ENCODE measurements at regions not wholly inside any gene's neighbourhood (a gene's known extent, or its start where the extent isn't known, plus 50 kb on each side); places are given as distances from the start of the nearest gene placed in this dataset.

- no peak for TF ChIP-seq EZH2 (IDR thresholded peaks at IDR 0.05; ENCODE audit: borderline replicate concordance, low read depth, low read length, severe bottlenecking)
- no peak for TF ChIP-seq CTCF (IDR thresholded peaks at IDR 0.05; ENCODE audit: borderline replicate concordance, extremely low read depth, low read length, poor library complexity, severe bottlenecking)
- no peak overlapping the region for H3K27ac ChIP-seq (ENCODE audit: low read length)
- H3K4me1 ChIP-seq (ENCODE audit: insufficient read depth, low read length), result peaks cover 9% of the 10 kb centered on the region
- no peaks in the 10 kb centered on the region for H4K20me1 ChIP-seq (ENCODE audit: insufficient read depth, low read length)
- H3K9ac ChIP-seq (ENCODE audit: low read depth, low read length), result no peak overlapping the region
- ATAC-seq (ENCODE audit: insufficient read depth, low read depth) (no peak), DNase-seq (no peak)
- H3K27me3 ChIP-seq (ENCODE audit: insufficient read depth, low read length, poor library complexity), result peaks cover 11% of the 10 kb centered on the region
- H3K79me2 ChIP-seq (ENCODE audit: insufficient read depth, low read length), result no peaks in the 10 kb centered on the region
- H3K36me3 ChIP-seq (ENCODE audit: insufficient read depth, low read length), result no peaks in the 10 kb centered on the region
- no peak overlapping the region for H3K4me3 ChIP-seq (ENCODE audit: low read depth in 1 of 2, low read length in 2 of 2)
- no peak overlapping the region for H2AFZ ChIP-seq (ENCODE audit: low read depth, low read length)
- H3K4me2 ChIP-seq (ENCODE audit: insufficient read depth, low read length), result no peak overlapping the region
- no peaks in the 10 kb centered on the region for H3K9me3 ChIP-seq (ENCODE audit: insufficient read depth, low read length, severe bottlenecking)
Observed at GRCh38 chr16:86665929-86666328, 87.6 kb downstream of the FOXL1 start.

- Histone ChIP-seq H3K36me3 (ENCODE audit: insufficient read depth, low read length) (no peaks in the 10 kb centered on the region), H3K9ac (ENCODE audit: low read depth, low read length) (no peak overlapping the region), H3K4me2 (ENCODE audit: insufficient read depth, low read length) (no peak overlapping the region), H3K27me3 (ENCODE audit: insufficient read depth, low read length, poor library complexity) (peaks cover 11% of the 10 kb centered on the region), H3K27ac (ENCODE audit: low read length) (no peak overlapping the region), H3K4me3 (ENCODE audit: low read depth in 1 of 2, low read length in 2 of 2) (no peak overlapping the region), H4K20me1 (ENCODE audit: insufficient read depth, low read length) (no peaks in the 10 kb centered on the region), H3K4me1 (ENCODE audit: insufficient read depth, low read length) (peaks cover 9% of the 10 kb centered on the region), H3K9me3 (ENCODE audit: insufficient read depth, low read length, severe bottlenecking) (no peaks in the 10 kb centered on the region), H2AFZ (ENCODE audit: low read depth, low read length) (no peak overlapping the region), H3K79me2 (ENCODE audit: insufficient read depth, low read length) (no peaks in the 10 kb centered on the region)
- TF ChIP-seq EZH2 (IDR thresholded peaks at IDR 0.05; ENCODE audit: borderline replicate concordance, low read depth, low read length, severe bottlenecking), result no peak
- TF ChIP-seq CTCF (IDR thresholded peaks at IDR 0.05; ENCODE audit: borderline replicate concordance, extremely low read depth, low read length, poor library complexity, severe bottlenecking), result no peak
- ATAC-seq (ENCODE audit: insufficient read depth, low read depth) (no peak), DNase-seq (no peak)
Observed at GRCh38 chr16:86667035-86667434, 88.7 kb downstream of the FOXL1 start.

- Histone ChIP-seq H3K9ac (ENCODE audit: low read depth, low read length) (no peak overlapping the region), H2AFZ (ENCODE audit: low read depth, low read length) (no peak overlapping the region)
- no peak for DNase-seq
Observed at GRCh38 chr16:86668136-86668910, 90.0 kb downstream of the FOXL1 start.

More at GRCh38 chr16:86668136-86668910, 90.0 kb downstream of the FOXL1 start:
- Histone ChIP-seq H3K27ac (ENCODE audit: low read length) (no peak overlapping the region), H3K79me2 (ENCODE audit: insufficient read depth, low read length) (no peaks in the 10 kb centered on the region), H3K4me3 (ENCODE audit: low read depth in 1 of 2, low read length in 2 of 2) (no peak overlapping the region), H3K4me1 (ENCODE audit: insufficient read depth, low read length) (peaks cover 9% of the 10 kb centered on the region), H3K9me3 (ENCODE audit: insufficient read depth, low read length, severe bottlenecking) (no peaks in the 10 kb centered on the region), H4K20me1 (ENCODE audit: insufficient read depth, low read length) (no peaks in the 10 kb centered on the region), H3K36me3 (ENCODE audit: insufficient read depth, low read length) (no peaks in the 10 kb centered on the region), H3K4me2 (ENCODE audit: insufficient read depth, low read length) (no peak overlapping the region), H3K27me3 (ENCODE audit: insufficient read depth, low read length, poor library complexity) (peaks cover 8% of the 10 kb centered on the region)
- TF ChIP-seq EZH2 (IDR thresholded peaks at IDR 0.05; ENCODE audit: borderline replicate concordance, low read depth, low read length, severe bottlenecking) (no peak), CTCF (IDR thresholded peaks at IDR 0.05; ENCODE audit: borderline replicate concordance, extremely low read depth, low read length, poor library complexity, severe bottlenecking) (no peak)
- ATAC-seq (ENCODE audit: insufficient read depth, low read depth), result no peak
